WTC11 (cell line): ENCODE measurements at regions not wholly inside any gene's neighbourhood (a gene's known extent, or its start where the extent isn't known, plus 50 kb on each side); places are given as distances from the start of the nearest gene placed in this dataset.
A peak's percentile ranks its signal among the peaks of the same experiment; 100 is the strongest.

Experiments used
- ATAC-seq: fragments of 200-7000 bp; cut with Tn5 transposase; 2 replicates; pipeline ENCODE4 v1.10.0; 2021; ENCODE audit warnings: mild to moderate bottlenecking, moderate library complexity
- CTCF ChIA-PET: fragments of 300-600 bp; sonication (Branson Sonifier 250); formaldehyde crosslinking; loops from one replicate; lab custom pipeline; 2021; ENCODE audit warnings: antibody characterized with exemption; lab: Charles Lee
- POLR2A ChIA-PET: fragments of 350-600 bp; sonication (Branson Sonifier 250); formaldehyde crosslinking; loops from one replicate; lab custom pipeline; 2021; ENCODE audit warnings: antibody characterized with exemption; lab: Charles Lee
- DNase-seq: peaks from one replicate; pipeline ENCODE4 v3.0.0; 2021; ENCODE audit warnings: low spot score
- H3K27ac Mint-ChIP-seq: 2 replicates; pipeline ENCODE4 v1.8.0; 2021; ENCODE audit warnings: mixed read lengths
- H3K27me3 Mint-ChIP-seq: 2 replicates; pipeline ENCODE4 v1.8.0; 2021; ENCODE audit warnings: low read depth, mild to moderate bottlenecking, moderate library complexity, mixed read lengths
- H3K36me3 Mint-ChIP-seq: 2 replicates; pipeline ENCODE4 v1.8.0; 2021; ENCODE audit warnings: mixed read lengths
- H3K4me1 Mint-ChIP-seq: 2 replicates; pipeline ENCODE4 v1.8.0; 2022; ENCODE audit warnings: mixed read lengths
- H3K4me3 Mint-ChIP-seq: 2 replicates; pipeline ENCODE4 v1.8.0; 2021; ENCODE audit warnings: mild to moderate bottlenecking, moderate library complexity, mixed read lengths
- H3K9me3 Mint-ChIP-seq: 2 replicates; pipeline ENCODE4 v1.8.0; 2021; ENCODE audit warnings: mixed read lengths
- ATF3 ChIP-seq: sonication (generic); formaldehyde crosslinking; conservative IDR thresholded peaks from 2 replicates; pipeline ENCODE4 v1.8.1; 2022; ENCODE audit warnings: mild to moderate bottlenecking, missing genetic modification reagents
- E2F5 ChIP-seq: sonication (generic); formaldehyde crosslinking; IDR thresholded peaks from 2 replicates; pipeline ENCODE4 v1.8.1; 2022; ENCODE audit warnings: mild to moderate bottlenecking, moderate library complexity, missing genetic modification reagents
- ELF4 ChIP-seq: sonication (generic); formaldehyde crosslinking; IDR thresholded peaks from 2 replicates; pipeline ENCODE4 v1.8.1; 2022; ENCODE audit warnings: low read depth, mild to moderate bottlenecking, moderate library complexity, missing genetic modification reagents
- GTF2I ChIP-seq: fragments of 250-450 bp; sonication (Bioruptor Pico); conservative IDR thresholded peaks from 2 replicates; pipeline ENCODE4 v1.4.0; 2021; ENCODE audit warnings: mild to moderate bottlenecking
- HMGA2 ChIP-seq: fragments of 250-450 bp; sonication (Bioruptor Pico); IDR thresholded peaks from 2 replicates; pipeline ENCODE4 v1.4.0; 2021; ENCODE audit warnings: mild to moderate bottlenecking, moderate library complexity
- MAX ChIP-seq: sonication (generic); formaldehyde crosslinking; IDR thresholded peaks from 2 replicates; pipeline ENCODE4 v1.8.0; 2022; ENCODE audit warnings: mild to moderate bottlenecking, missing genetic modification reagents
- MXD4 ChIP-seq: fragments of 250-450 bp; sonication (Bioruptor Pico); IDR thresholded peaks from 2 replicates; pipeline ENCODE4 v1.8.0; 2021; ENCODE audit warnings: mild to moderate bottlenecking, moderate library complexity, borderline replicate concordance
- NFATC4 ChIP-seq: fragments of 250-450 bp; sonication (Bioruptor Pico); IDR thresholded peaks from 2 replicates; pipeline ENCODE4 v1.9.0; 2021; ENCODE audit warnings: mild to moderate bottlenecking
- NFYB ChIP-seq: sonication (generic); formaldehyde crosslinking; conservative IDR thresholded peaks from 2 replicates; pipeline ENCODE4 v1.8.0; 2022; ENCODE audit warnings: low read depth, missing genetic modification reagents
- NR2C2 ChIP-seq: sonication (generic); formaldehyde crosslinking; IDR thresholded peaks from 2 replicates; pipeline ENCODE4 v1.8.0; 2022; ENCODE audit warnings: mild to moderate bottlenecking, missing genetic modification reagents
- PRRX2 ChIP-seq: fragments of 250-450 bp; sonication (Bioruptor Pico); IDR thresholded peaks from 2 replicates; pipeline ENCODE4 v1.8.0; 2021; ENCODE audit warnings: mild to moderate bottlenecking
- RORB ChIP-seq: fragments of 250-450 bp; sonication (Bioruptor Pico); IDR thresholded peaks from 2 replicates; pipeline ENCODE4 v1.9.0; 2021; ENCODE audit warnings: mild to moderate bottlenecking
- SOX15 ChIP-seq: fragments of 250-450 bp; sonication (Bioruptor Pico); IDR thresholded peaks from 2 replicates; pipeline ENCODE4 v1.9.0; 2021; ENCODE audit warnings: mild to moderate bottlenecking
- USF1 ChIP-seq: sonication (generic); formaldehyde crosslinking; IDR thresholded peaks from 2 replicates; pipeline ENCODE4 v1.8.0; 2022; ENCODE audit warnings: mild to moderate bottlenecking, missing genetic modification reagents
- ZNF138 ChIP-seq: sonication (generic); formaldehyde crosslinking; conservative IDR thresholded peaks from 2 replicates; pipeline ENCODE4 v1.8.1; 2022; ENCODE audit warnings: mild to moderate bottlenecking, moderate library complexity, missing genetic modification reagents
- ZNF317 ChIP-seq: sonication (generic); formaldehyde crosslinking; IDR thresholded peaks from 2 replicates; pipeline ENCODE4 v1.8.1; 2023; ENCODE audit warnings: low read depth, mild to moderate bottlenecking, moderate library complexity, missing genetic modification reagents, borderline replicate concordance
- ZNF425 ChIP-seq: fragments of 250-450 bp; sonication (Bioruptor Pico); conservative IDR thresholded peaks from 2 replicates; pipeline ENCODE4 v1.9.0; 2021; ENCODE audit warnings: mild to moderate bottlenecking
- ZNF532 ChIP-seq: fragments of 250-450 bp; sonication (Bioruptor Pico); IDR thresholded peaks from 2 replicates; pipeline ENCODE4 v1.9.0; 2021; ENCODE audit warnings: mild to moderate bottlenecking, borderline replicate concordance

GRCh38 chr6:8589941-8590729, 154.8 kb upstream of the SLC35B3 start:
- CTCF ChIA-PET: interaction anchor here (0.5 to 1.5 kb wide), 14 partner anchors 11 to 868 kb away, joined by 3 to 11 read pairs (median 4); no protein-coding TSS in a partner anchor
- peak; percentile 100 for ATAC-seq
- TF ChIP-seq HMGA2 (CRISPR knock-in tag): no peak
- Mint-ChIP-seq H3K9me3 (peaks cover 21% of the 10 kb centered on the region), H3K4me1 (peaks cover 8% of the 10 kb centered on the region), H3K36me3 (0 out of 2 replicates have a peak, but pooled peaks cover 3% of the 10 kb centered on the region), H3K27ac (no peak overlapping the region), H3K27me3 (no peaks in the 10 kb centered on the region), H3K4me3 (no peak overlapping the region)
- POLR2A ChIA-PET: no interaction called here
- DNase-seq: peak; percentile 47

GRCh38 chr6:8588176-8588575, 152.8 kb upstream of the SLC35B3 start:
- no peak for TF ChIP-seq ZNF317
- TF ChIP-seq MXD4: no peak
- no peak for TF ChIP-seq ZNF532 (CRISPR knock-in tag)
- no peak for TF ChIP-seq NR2C2 (CRISPR knock-in tag)
- TF ChIP-seq ZNF138 (CRISPR knock-in tag): no peak
- no peak for TF ChIP-seq RORB (CRISPR knock-in tag)
- TF ChIP-seq NFYB (CRISPR knock-in tag): no peak
- TF ChIP-seq ATF3 (CRISPR knock-in tag): no peak
- TF ChIP-seq ELF4: no peak
- TF ChIP-seq NFATC4 (CRISPR knock-in tag): no peak
- TF ChIP-seq ZNF425 (CRISPR knock-in tag): no peak
- TF ChIP-seq E2F5 (CRISPR knock-in tag): no peak
- TF ChIP-seq USF1: no peak
- TF ChIP-seq PRRX2: no peak
- TF ChIP-seq MAX (CRISPR knock-in tag): no peak
- TF ChIP-seq SOX15 (CRISPR knock-in tag): no peak
- TF ChIP-seq GTF2I (CRISPR knock-in tag): no peak
- no peak overlapping the region for H3K4me3 Mint-ChIP-seq
- H3K9me3 Mint-ChIP-seq: peaks cover 20% of the 10 kb centered on the region
- DNase-seq (no peak), ATAC-seq (no peak)
- no peaks in the 10 kb centered on the region for H3K27me3 Mint-ChIP-seq
- CTCF ChIA-PET: no interaction called here
- H3K36me3 Mint-ChIP-seq: 0 out of 2 replicates have a peak, but pooled peaks cover 3% of the 10 kb centered on the region
- POLR2A ChIA-PET: no interaction called here
- H3K4me1 Mint-ChIP-seq: peaks cover 8% of the 10 kb centered on the region
- no peak overlapping the region for H3K27ac Mint-ChIP-seq
